ENCODE measurements at regions not wholly inside any gene's neighbourhood (a gene's known extent, or its start where the extent isn't known, plus 50 kb on each side); places are given as distances from the start of the nearest gene placed in this dataset.
"Not testable (repeated sequence)": the region's sequence is repeated elsewhere in the genome, so short reads cannot be mapped to it uniquely, and the experiment has no call there.

GRCh38 chr2:64906853-64907536 is 82.2 kb upstream of the SLC1A4 start:
- in situ Hi-C loops (cut with MboI; ENCODE audit: low sequenced_read_pairs), result loop anchor here (25.0 kb wide), 2 partner anchors 255 to 655 kb away; no protein-coding TSS in a partner anchor

DNA sequence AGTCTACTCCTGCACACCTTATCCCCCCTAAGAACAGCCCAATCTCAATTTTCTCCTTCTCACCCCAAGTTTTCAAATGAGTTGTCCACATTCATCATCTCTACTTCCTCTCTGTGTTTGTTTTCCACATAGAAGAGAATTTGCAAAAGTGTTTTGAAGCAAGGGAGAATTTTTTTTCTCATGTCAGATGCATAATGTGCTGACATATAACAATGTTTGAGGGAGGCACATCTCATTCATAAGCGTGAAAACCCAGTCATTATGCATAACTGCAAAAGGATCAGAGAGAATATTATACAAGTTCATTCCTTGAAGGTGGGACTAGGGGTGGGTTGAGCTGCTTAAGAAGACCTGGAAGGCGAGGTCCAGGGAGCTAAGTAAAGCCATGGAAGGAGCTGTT is 80.8 kb upstream of the SLC1A4 start:
- in situ Hi-C loops (cut with MboI; ENCODE audit: low sequenced_read_pairs), result loop anchor here (25.0 kb wide), 2 partner anchors 254 to 654 kb away; no protein-coding TSS in a partner anchor

DNA sequence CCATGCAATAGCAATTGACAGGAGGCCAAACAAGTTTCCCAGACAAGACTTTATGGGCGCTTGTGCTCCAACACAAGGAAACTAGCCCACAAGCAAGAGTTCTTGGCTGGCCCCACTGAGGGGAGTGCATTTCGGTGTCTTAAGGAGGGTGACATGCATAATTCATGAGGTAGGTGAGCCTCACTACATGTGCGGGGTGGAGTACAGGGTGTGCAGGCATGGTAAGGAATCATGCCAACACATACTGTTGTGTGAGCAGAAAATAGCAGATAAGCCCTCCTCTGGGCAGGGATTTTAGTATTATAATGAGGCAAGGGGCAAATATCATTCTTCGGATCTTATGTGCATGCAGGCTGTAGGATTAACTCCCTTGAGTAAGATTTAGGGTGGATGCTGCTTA is 78.7 kb upstream of the SLC1A4 start:
- in situ Hi-C loops (cut with MboI; ENCODE audit: low sequenced_read_pairs), result loop anchor here (25.0 kb wide), 2 partner anchors 252 to 652 kb away; no protein-coding TSS in a partner anchor

- in situ Hi-C loops (cut with MboI; ENCODE audit: low sequenced_read_pairs), result loop anchor here (25.0 kb wide), 2 partner anchors 251 to 651 kb away; no protein-coding TSS in a partner anchor
These were observed 78.2 kb upstream of the SLC1A4 start for GRCh38 chr2:64910972-64911433.

GRCh38 chr2:64913357-64913869 is 75.8 kb upstream of the SLC1A4 start:
- in situ Hi-C loops (cut with MboI; ENCODE audit: low sequenced_read_pairs), result loop anchor here (25.0 kb wide), 2 partner anchors 249 to 649 kb away; no protein-coding TSS in a partner anchor

- in situ Hi-C loops (cut with MboI; ENCODE audit: low sequenced_read_pairs), result loop anchor here (25.0 kb wide), 2 partner anchors 248 to 648 kb away; no protein-coding TSS in a partner anchor
These were observed 75.0 kb upstream of the SLC1A4 start for GRCh38 chr2:64914247-64914646.

GRCh38 chr2:64914735-64915509 is 74.3 kb upstream of the SLC1A4 start:
- in situ Hi-C loops (cut with MboI; ENCODE audit: low sequenced_read_pairs), result loop anchor here (5.0 to 25.0 kb wide), 3 partner anchors 127 to 647 kb away; no protein-coding TSS in a partner anchor

- in situ Hi-C loops (cut with MboI; ENCODE audit: low sequenced_read_pairs), result loop anchor here (5.0 to 25.0 kb wide), 3 partner anchors 127 to 647 kb away; no protein-coding TSS in a partner anchor
These were observed 73.7 kb upstream of the SLC1A4 start for GRCh38 chr2:64915510-64915900.

DNA sequence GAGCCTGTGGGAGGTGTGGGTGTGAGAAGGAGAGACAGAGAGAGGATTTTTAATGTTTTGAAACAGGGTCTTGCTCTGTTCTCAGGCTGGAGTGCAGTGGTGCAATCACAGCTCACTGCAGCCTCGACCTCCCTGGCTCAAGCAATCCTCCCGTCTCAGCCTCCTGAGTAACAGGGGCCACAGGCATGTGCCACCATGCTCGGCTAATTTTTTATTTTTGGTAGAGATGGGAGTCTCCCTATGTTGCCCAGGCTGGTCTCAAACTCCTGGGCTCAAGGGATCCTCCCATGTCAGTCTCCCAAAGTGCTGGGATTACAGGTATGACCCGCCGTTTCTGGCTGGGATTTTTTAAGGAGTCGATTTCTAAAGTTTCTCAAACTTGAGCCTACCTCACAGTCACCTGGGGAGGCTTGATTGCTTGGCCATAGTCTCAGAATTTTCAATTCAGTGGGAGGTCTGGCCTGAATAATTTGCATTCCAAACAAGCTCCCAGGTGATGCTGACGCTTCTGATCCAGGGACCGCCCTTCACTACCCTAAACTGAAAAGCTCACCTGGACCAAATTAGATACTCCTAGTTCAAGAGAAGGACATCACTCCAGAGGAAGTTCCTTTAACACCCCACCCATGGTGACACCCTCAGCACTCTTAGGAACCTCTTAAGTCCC is 70.8 kb upstream of the SLC1A4 start:
- in situ Hi-C loops (cut with MboI; ENCODE audit: low sequenced_read_pairs), result loop anchor here (5.0 to 25.0 kb wide), 3 partner anchors 124 to 644 kb away; no protein-coding TSS in a partner anchor

- in situ Hi-C loops (cut with MboI; ENCODE audit: low sequenced_read_pairs), result loop anchor here (5.0 to 25.0 kb wide), 3 partner anchors 123 to 643 kb away; no protein-coding TSS in a partner anchor
These were observed 69.9 kb upstream of the SLC1A4 start for GRCh38 chr2:64919261-64919660.

DNA sequence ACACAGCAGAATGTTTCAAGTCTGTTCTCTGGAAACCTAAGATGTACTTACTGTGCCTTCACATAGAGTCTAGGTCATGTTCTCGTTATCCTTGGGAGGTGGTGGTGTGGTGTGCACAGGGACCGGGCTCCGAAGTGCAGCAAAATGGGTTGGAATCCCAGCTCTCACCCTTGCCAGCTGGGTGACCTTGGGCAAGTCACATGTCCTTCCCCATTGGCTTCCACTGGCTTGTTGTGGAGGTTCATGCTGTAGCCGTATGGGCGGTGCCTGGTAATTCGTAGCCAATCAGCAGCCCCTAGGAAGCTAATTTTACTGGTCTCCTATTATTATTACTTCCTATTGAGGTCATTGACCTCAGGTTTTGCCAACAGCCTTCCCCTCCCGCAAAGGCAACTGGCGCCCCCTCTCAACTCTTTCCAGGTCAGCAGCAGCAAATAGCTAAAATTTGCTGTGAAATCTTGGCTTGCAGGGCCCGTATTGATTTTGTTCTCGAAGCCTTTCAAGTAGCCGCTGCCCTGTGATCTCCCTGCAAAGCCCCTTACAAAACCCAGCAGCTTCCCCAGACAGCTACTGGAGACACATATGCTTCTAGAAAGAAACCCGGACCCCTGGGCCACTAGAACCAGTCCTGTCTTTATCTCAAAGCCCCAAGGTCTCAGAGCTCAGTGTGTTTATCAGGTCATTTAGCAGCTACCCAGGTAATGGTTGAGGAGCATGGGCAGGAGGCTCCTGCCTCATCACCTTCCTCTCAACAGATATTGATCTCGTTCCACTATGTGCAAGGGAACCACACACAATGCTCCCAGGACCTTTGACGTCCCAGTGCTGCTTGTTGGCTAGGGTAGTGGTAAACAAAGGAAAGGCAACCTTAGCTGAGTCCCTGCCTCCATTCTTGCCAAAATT is 66.5 kb upstream of the SLC1A4 start:
- in situ Hi-C loops (cut with MboI; ENCODE audit: low sequenced_read_pairs), result loop anchor here (25.0 kb wide), 2 partner anchors 240 to 640 kb away; no protein-coding TSS in a partner anchor

DNA sequence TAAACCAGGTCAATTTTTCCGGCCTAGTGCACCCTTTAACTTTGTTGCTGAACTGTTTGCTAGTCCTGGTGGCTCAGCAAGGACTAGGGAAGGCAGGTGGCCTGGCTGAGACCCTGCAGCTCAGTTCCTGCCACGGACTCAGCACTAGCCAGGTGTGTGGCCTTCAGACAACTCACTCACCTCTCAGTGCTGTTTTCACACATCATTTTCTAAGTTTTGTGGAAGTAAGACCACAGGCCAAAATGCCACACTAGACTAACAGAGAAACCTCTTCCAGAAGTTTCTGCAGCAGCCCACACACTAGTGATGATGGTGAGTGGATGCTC is 65.9 kb upstream of the SLC1A4 start:
- in situ Hi-C loops (cut with MboI; ENCODE audit: low sequenced_read_pairs), result loop anchor here (25.0 kb wide), 2 partner anchors 239 to 639 kb away; no protein-coding TSS in a partner anchor

DNA sequence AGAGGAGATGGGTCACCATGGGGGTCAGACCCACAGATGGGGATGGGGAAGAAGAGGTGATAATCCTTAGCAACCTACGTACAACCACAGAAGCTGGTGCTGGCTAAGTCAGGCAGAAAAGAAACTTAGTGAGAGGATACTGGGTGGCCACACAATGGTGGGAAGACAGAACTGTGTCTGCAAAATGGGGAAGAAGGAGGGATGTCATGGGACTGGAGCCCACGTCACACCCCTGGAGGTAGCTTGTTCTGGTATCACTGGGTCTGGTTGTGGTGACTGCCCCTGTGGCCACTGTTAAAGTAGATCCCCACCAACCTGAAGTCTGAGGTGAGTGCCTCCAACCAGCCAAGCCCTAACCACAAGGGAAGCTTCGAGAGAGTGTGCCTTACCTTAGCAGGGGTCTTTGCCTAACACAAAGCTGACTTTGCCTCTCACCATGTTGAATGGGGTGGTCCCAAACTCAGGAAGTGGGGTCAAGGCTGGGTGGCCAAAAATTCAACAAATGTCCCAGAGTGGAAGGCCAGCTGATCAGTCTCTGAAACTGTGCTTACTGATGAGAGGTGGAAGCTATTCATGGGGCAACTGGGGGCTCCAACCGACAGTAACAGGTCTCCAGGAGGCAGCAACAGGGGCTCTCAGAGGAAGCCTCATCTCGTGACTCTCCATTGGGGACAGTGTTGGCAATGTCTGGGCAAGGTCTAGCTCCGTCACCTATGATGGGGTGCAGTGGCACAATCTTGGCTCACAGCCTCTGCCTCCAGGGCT is 64.8 kb upstream of the SLC1A4 start:
- in situ Hi-C loops (cut with MboI; ENCODE audit: low sequenced_read_pairs), result loop anchor here (25.0 kb wide), 2 partner anchors 238 to 638 kb away; no protein-coding TSS in a partner anchor

DNA sequence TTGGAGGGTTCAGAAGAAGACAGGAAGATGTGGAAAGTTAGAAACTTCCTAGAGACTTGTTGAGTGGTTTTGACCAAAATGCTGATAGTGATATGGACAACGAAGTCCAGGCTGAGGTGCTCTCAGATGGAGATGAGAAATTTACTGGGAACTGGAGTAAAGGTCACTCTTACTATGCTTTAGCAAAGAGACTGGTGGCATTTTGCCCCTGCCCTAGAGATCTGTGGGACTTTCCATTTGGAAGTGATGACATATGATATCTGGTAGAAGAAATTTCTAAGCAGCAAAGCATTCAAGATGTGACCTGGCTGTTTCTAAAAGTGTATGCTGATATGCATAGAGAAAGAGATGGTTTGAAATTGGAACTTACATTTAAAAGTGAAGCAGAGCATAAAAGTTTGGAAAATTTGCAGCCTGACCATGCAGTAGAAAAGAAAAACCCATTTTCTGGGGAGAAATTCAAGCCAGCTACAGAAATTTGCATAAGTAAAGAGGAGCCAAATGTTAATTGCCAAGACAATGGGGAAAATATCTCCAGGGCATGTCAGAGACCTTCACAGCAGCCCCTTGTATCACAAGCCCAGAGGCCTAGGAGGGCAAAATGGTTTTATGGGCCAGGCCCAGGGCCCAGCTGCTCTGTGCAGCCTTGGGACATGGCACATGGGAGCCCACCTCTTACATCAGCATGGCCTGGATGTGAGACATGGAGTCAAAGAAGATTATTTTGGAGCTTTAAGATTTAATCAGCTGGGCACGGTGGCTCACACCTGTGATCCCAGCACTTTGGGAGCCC is 63.1 kb upstream of the SLC1A4 start:
- in situ Hi-C loops (cut with MboI; ENCODE audit: low sequenced_read_pairs), result not testable (repeated sequence)

DNA sequence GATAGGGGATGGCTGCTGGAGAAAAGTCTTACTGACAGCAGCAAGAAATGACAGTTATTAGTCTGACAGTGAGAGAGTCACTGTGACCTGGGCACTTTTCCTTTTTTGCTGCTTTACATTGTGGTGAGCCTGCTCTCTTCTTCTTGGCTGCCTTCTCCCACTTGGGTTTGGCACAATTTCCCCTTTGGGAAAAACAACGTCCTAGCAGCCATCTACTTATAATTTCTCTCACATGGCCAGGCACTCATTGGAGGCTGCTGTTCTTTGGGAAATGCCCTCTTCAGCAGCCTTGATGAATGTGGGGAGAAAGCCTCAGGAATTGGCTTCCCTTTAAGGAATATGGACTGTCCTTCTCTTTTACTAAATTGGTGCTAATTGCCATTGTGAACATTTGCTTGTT is 60.4 kb upstream of the SLC1A4 start:
- in situ Hi-C loops (cut with MboI; ENCODE audit: low sequenced_read_pairs), result no loop called here

DNA sequence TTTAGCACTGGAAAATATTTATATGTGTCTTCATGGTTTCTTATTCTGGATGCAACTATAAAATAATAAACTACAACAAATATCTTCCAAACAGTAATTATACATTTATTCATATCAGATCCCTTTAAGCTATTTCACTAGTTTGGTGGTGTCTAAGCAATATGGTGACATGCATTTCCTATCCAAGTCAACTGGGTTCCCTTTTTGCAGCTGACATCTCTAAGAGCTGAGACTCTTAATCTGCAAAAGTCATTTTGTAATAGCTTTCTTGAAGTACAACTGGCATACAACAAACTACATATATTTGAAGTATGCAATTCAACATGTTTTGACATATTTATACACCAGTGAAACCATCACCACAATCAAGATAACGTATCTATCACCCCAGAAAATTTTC is 59.9 kb upstream of the SLC1A4 start:
- in situ Hi-C loops (cut with MboI; ENCODE audit: low sequenced_read_pairs), result no loop called here

- in situ Hi-C loops (cut with MboI; ENCODE audit: low sequenced_read_pairs), result no loop called here
These were observed 58.9 kb upstream of the SLC1A4 start for GRCh38 chr2:64930258-64930671.
